PC-9 (cell line): ENCODE measurements at regions not wholly inside any gene's neighbourhood (a gene's known extent, or its start where the extent isn't known, plus 50 kb on each side); places are given as distances from the start of the nearest gene placed in this dataset.

Source experiments
- EZH2 ChIP-seq: fragments of 200-600 bp; sonication (generic); IDR thresholded peaks from 2 replicates; pipeline ENCODE4 v1.8.0; 2017; ENCODE audit warnings: antibody characterized with exemption, low read depth
- TF ChIP-seq, protein P1 (sequence below): fragments of 200-600 bp; sonication (generic); conservative IDR thresholded peaks from 2 replicates; pipeline ENCODE4 v1.6.1; 2017; ENCODE audit warnings: mixed run types, antibody characterized with exemption, mild to moderate bottlenecking, moderate library complexity

DNA sequence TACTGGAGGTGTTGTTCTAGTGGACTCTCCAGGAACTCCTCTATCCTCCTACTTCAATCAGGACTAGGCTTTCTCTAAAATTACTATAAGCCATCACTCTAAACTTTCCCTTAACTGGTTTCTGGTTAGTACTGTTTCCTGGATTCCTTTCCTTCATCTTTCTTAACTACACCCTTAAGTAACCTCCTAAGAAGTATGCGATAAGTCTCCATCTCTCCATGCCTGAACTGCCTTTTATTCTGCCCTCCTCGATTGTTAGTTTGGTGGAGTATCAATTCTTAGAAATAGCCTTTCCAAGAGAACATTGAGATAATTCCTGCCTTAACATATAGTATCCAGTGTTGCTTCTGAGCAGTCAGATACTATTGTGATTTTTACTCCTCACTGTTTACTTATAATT lies 162.9 kb upstream of the PDE4B start:
- TF ChIP-seq, protein P1, sequence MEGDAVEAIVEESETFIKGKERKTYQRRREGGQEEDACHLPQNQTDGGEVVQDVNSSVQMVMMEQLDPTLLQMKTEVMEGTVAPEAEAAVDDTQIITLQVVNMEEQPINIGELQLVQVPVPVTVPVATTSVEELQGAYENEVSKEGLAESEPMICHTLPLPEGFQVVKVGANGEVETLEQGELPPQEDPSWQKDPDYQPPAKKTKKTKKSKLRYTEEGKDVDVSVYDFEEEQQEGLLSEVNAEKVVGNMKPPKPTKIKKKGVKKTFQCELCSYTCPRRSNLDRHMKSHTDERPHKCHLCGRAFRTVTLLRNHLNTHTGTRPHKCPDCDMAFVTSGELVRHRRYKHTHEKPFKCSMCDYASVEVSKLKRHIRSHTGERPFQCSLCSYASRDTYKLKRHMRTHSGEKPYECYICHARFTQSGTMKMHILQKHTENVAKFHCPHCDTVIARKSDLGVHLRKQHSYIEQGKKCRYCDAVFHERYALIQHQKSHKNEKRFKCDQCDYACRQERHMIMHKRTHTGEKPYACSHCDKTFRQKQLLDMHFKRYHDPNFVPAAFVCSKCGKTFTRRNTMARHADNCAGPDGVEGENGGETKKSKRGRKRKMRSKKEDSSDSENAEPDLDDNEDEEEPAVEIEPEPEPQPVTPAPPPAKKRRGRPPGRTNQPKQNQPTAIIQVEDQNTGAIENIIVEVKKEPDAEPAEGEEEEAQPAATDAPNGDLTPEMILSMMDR, result no peak
- no peak for TF ChIP-seq EZH2
